ENCODE measurements at regions not wholly inside any gene's neighbourhood (a gene's known extent, or its start where the extent isn't known, plus 50 kb on each side); places are given as distances from the start of the nearest gene placed in this dataset.
A peak's percentile ranks its signal among the peaks of the same experiment; 100 is the strongest.

- DNase-seq, result no peak
These were observed 76.1 kb upstream of the PITRM1 start for GRCh38 chr10:3248526-3249306.

- no peak for DNase-seq
These were observed 72.8 kb upstream of the PITRM1 start for GRCh38 chr10:3245395-3245794.

- DNase-seq, result no peak
These were observed 69.5 kb upstream of the PITRM1 start for GRCh38 chr10:3241967-3242650.

- DNase-seq, result no peak
These were observed 68.8 kb upstream of the PITRM1 start for GRCh38 chr10:3241274-3241921.

- no peak for DNase-seq
These were observed 67.6 kb upstream of the PITRM1 start for GRCh38 chr10:3239920-3240894.

- DNase-seq, result peak; percentile 28
These were observed 66.7 kb upstream of the PITRM1 start for GRCh38 chr10:3239066-3239919.

GRCh38 chr10:3238115-3238871, 65.7 kb upstream of the PITRM1 start:
- no peak for DNase-seq

GRCh38 chr10:3237530-3237929, 64.9 kb upstream of the PITRM1 start:
- DNase-seq, result no peak

GRCh38 chr10:3236644-3237404, 64.2 kb upstream of the PITRM1 start:
- no peak for DNase-seq

- no peak for DNase-seq
These were observed 63.5 kb upstream of the PITRM1 start for GRCh38 chr10:3235996-3236510.

GRCh38 chr10:3235395-3235794, 62.8 kb upstream of the PITRM1 start:
- no peak for DNase-seq

GRCh38 chr10:3233486-3233990, 61.0 kb upstream of the PITRM1 start:
- DNase-seq, result no peak

GRCh38 chr10:3231951-3232730, 59.6 kb upstream of the PITRM1 start:
- no peak for DNase-seq

- DNase-seq, result no peak
These were observed 57.2 kb upstream of the PITRM1 start for GRCh38 chr10:3229815-3230214.

GRCh38 chr10:3228629-3228945, 56.0 kb upstream of the PITRM1 start:
- no peak for DNase-seq

- DNase-seq, result no peak
These were observed 54.6 kb upstream of the PITRM1 start for GRCh38 chr10:3226960-3227744.

- no peak for DNase-seq
These were observed 53.0 kb upstream of the PITRM1 start for GRCh38 chr10:3225561-3225960.

GRCh38 chr10:3224241-3224640, 51.7 kb upstream of the PITRM1 start:
- DNase-seq, result no peak
